HepG2 (cell line): ENCODE measurements at regions not wholly inside any gene's neighbourhood (a gene's known extent, or its start where the extent isn't known, plus 50 kb on each side); places are given as distances from the start of the nearest gene placed in this dataset.

Source experiments
- CAMTA2 ChIP-seq: sonication (generic); formaldehyde crosslinking; IDR thresholded peaks from 2 replicates; pipeline ENCODE4 v1.4.0; 2020; ENCODE audit warnings: mild to moderate bottlenecking, missing genetic modification reagents, borderline replicate concordance
- DRAP1 ChIP-seq: IDR thresholded peaks from 2 replicates; pipeline ENCODE4 v1.6.1; 2016; ENCODE audit warnings: missing genetic modification reagents, missing compliant biosample characterization
- GRHL1 ChIP-seq: sonication (generic); formaldehyde crosslinking; conservative IDR thresholded peaks from 2 replicates; pipeline ENCODE4 v1.8.0; 2022; ENCODE audit warnings: missing genetic modification reagents
- LCORL ChIP-seq, 2 experiments: fragments of 450-650 bp in 1 of 2; sonication (generic) in 1 of 2; formaldehyde crosslinking in 1 of 2; IDR thresholded peaks; 2 replicates each; pipeline versions ENCODE4 v1.5.0 to v1.6.1; 2017 to 2020; ENCODE audit warnings: antibody characterized with exemption in 1 of 2, missing genetic modification reagents in 1 of 2
- NCOA2 ChIP-seq: sonication (generic); formaldehyde crosslinking; IDR thresholded peaks from 2 replicates; pipeline ENCODE4 v1.8.0; 2022; ENCODE audit warnings: inconsistent platforms
- NCOR1 ChIP-seq: fragments of 200-600 bp; sonication (generic); IDR thresholded peaks from 2 replicates; pipeline ENCODE4 v1.7.0; 2017; ENCODE audit warnings: antibody characterized with exemption, low read length, borderline replicate concordance
- RERE ChIP-seq: IDR thresholded peaks from 2 replicates; pipeline ENCODE4 v1.6.1; 2016; ENCODE audit warnings: low read depth, missing genetic modification reagents, missing compliant biosample characterization
- RXRA ChIP-seq: sonication (generic); formaldehyde crosslinking; IDR thresholded peaks from 2 replicates; pipeline ENCODE4 v1.5.1; 2020; ENCODE audit warnings: missing genetic modification reagents
- TEAD2 ChIP-seq: sonication (generic); formaldehyde crosslinking; IDR thresholded peaks from 2 replicates; pipeline ENCODE4 v1.9.0; 2021; ENCODE audit warnings: missing genetic modification reagents
- ZBTB3 ChIP-seq: sonication (generic); formaldehyde crosslinking; IDR thresholded peaks from 2 replicates; pipeline ENCODE4 v1.4.0; 2020; ENCODE audit warnings: low read depth, mild to moderate bottlenecking, moderate library complexity, missing genetic modification reagents, borderline replicate concordance
- ZFP90 ChIP-seq: sonication (generic); formaldehyde crosslinking; IDR thresholded peaks from 2 replicates; pipeline ENCODE4 v1.8.0; 2022; ENCODE audit warnings: missing genetic modification reagents, mild to moderate bottlenecking, inconsistent platforms, borderline replicate concordance
- ZNF547 ChIP-seq: sonication (generic); formaldehyde crosslinking; IDR thresholded peaks from 2 replicates; pipeline ENCODE4 v1.5.1; 2020; ENCODE audit warnings: mild to moderate bottlenecking, missing genetic modification reagents
- ZNF567 ChIP-seq: sonication (generic); formaldehyde crosslinking; IDR thresholded peaks from 2 replicates; pipeline ENCODE4 v1.8.1; 2023; ENCODE audit warnings: mild to moderate bottlenecking, missing genetic modification reagents, borderline replicate concordance
- ZNF572 ChIP-seq: sonication (generic); formaldehyde crosslinking; IDR thresholded peaks from 2 replicates; pipeline ENCODE4 v1.5.1; 2020; ENCODE audit warnings: mild to moderate bottlenecking, missing genetic modification reagents
- ZNF574 ChIP-seq: sonication (generic); formaldehyde crosslinking; IDR thresholded peaks from 2 replicates; pipeline ENCODE4 v1.4.0; 2020; ENCODE audit warnings: missing genetic modification reagents
- ZNF589 ChIP-seq: sonication (generic); formaldehyde crosslinking; conservative IDR thresholded peaks from 2 replicates; pipeline ENCODE4 v1.8.0; 2022; ENCODE audit warnings: mild to moderate bottlenecking, moderate library complexity, missing genetic modification reagents
- ZNF652 ChIP-seq: IDR thresholded peaks from 2 replicates; pipeline ENCODE4 v1.6.1; 2016; ENCODE audit warnings: low read depth, borderline replicate concordance
- ZNF775 ChIP-seq: sonication (generic); formaldehyde crosslinking; IDR thresholded peaks from 2 replicates; pipeline ENCODE4 v1.4.0; 2020; ENCODE audit warnings: missing genetic modification reagents, mild to moderate bottlenecking, moderate library complexity, borderline replicate concordance
- ZNF891 ChIP-seq: sonication (generic); formaldehyde crosslinking; IDR thresholded peaks from 2 replicates; pipeline ENCODE4 v1.5.0; 2020; ENCODE audit warnings: mild to moderate bottlenecking, missing genetic modification reagents

DNA sequence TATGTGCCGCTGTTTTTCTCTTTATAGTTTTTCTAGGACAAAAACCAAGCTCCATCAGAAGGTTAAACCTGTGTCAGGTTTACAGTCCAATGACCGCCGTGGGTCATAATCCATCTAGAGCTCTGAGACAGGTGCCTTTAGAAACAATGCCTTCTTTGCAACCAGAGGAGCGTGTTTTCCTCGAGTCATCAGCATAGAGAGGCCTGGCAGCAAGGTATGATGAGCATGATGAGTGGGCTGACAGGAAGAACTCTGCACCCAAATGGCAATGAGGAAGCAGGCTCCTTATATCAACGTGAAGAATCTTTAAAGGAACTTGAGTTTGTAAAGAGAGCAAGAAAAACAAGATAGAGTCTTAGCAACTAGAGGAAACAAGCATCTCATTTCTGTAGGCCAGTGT, 60.5 kb upstream of the NUDT4 start (continued):
- TF ChIP-seq ZFP90 (CRISPR knock-in tag): 0 out of 2 replicates have a peak, but pooled peaks have one; percentile 36
- TF ChIP-seq DRAP1 (CRISPR knock-in tag): no peak
- TF ChIP-seq ZNF652: no peak
- TF ChIP-seq LCORL (IDR thresholded peaks at IDR 0.05): no peak
- no peak for TF ChIP-seq LCORL (CRISPR knock-in tag; IDR thresholded peaks at IDR 0.05)
- TF ChIP-seq RXRA (CRISPR knock-in tag): peak; percentile 58; the same call in 1 of the 2 replicates
- TF ChIP-seq CAMTA2 (CRISPR knock-in tag): no peak
- TF ChIP-seq NCOA2 (CRISPR knock-in tag): peak; percentile 38
- TF ChIP-seq ZNF775 (CRISPR knock-in tag): no peak
- no peak for TF ChIP-seq TEAD2 (CRISPR knock-in tag)
- TF ChIP-seq ZNF572 (CRISPR knock-in tag): no peak
- TF ChIP-seq ZNF567 (CRISPR knock-in tag): no peak
- no peak for TF ChIP-seq GRHL1 (CRISPR knock-in tag)
- no peak for TF ChIP-seq ZNF547 (CRISPR knock-in tag)
- TF ChIP-seq ZNF891 (CRISPR knock-in tag): no peak
- no peak for TF ChIP-seq ZNF589
- no peak for TF ChIP-seq ZBTB3 (CRISPR knock-in tag)
- peak; percentile 51; the same call in 1 of the 2 replicates for TF ChIP-seq NCOR1
- TF ChIP-seq RERE (CRISPR knock-in tag): no peak
- TF ChIP-seq ZNF574 (CRISPR knock-in tag): 0 out of 2 replicates have a peak, but pooled peaks have one; percentile 31
